HG03280 (cell line): ENCODE measurements at regions not wholly inside any gene's neighbourhood (a gene's known extent, or its start where the extent isn't known, plus 50 kb on each side); places are given as distances from the start of the nearest gene placed in this dataset.
"Not testable (repeated sequence)": the region's sequence is repeated elsewhere in the genome, so short reads cannot be mapped to it uniquely, and the experiment has no call there.

Source experiments
- ATAC-seq: cut with Tn5 transposase; IDR thresholded peaks from one replicate; pipeline ENCODE4 v1.9.1; 2021; ENCODE audit warnings: mild to moderate bottlenecking, moderate library complexity; ENCODE audit not compliant: unreplicated experiment

DNA sequence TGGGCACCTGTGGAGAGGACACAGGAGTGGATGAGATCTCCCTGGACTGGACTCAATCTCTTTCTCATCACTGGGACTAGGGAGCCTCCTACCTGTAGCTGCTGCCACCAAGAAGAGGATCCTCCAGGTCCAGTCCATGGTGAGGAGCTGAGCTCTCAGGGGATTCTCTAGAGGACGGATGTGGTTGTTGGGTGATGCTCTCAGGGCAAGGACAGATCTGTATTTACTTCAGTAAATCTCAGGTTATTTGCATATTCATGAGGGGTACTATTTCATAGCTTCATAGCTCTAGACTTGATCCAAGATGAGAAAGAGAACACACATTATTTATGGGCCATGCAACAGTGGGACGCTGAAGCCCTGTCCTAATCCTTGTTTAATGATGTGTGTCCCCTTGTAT lies 159.4 kb downstream of the POTEB start:
- ATAC-seq, result peak; percentile 74

DNA sequence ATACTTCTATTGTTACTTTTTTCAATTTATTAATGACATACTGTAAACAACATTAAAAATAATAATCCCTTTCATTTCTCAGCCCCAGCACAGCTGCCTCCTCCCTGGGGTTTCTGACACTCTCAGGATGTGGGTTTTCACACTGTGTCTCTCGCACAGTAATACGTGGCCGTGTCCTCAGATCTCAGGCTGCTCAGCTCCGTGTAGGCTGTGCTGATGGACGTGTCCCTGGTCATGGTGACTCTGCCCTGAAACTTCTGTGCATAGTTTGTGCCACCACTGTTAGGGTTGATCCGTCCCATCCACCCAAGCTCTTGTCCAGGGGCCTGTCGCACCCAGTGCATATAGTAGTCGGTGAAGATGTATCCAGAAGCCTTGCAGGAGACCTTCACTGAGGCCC lies 159.9 kb downstream of the POTEB start:
- peak; percentile 26 for ATAC-seq

DNA sequence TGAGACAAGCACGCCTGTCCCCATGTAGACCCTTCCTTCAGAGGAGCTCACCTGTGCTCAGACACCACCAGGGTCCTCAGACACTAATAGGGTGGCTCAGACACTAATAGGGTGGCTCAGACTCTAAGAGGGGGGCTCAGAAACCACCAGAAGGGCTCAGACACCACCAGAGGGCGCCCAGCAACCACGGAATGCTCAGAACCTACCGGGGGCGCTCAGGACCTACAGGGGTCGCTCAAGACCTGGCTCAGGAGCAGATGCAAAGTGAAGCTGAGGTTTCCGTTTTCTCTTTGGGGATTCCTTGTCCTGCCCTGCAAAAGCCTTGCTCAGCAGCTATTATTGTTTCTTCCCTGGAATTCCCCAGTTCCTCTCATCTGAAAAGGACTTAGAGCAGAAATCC lies 172.1 kb downstream of the POTEB start:
- peak; percentile 79 for ATAC-seq

DNA sequence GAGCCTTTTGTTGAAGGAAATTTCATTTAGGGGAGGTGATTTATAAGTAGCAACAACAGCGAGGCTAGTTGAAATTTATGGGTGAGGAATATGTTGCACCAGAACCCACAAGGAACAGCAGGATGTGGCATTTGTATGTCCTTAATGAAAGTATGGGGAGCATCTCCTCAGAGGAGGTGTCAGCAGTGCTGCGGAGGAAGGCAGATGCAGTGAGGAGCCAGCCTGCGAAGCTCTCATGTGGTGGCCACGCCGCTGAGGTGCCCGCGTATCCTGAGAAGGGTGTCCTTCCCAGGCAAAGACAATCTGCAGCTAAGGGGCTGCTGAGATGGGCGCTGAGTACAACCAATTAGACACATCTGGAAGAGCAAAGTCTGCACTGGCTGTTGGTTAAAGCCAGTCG lies 178.9 kb downstream of the POTEB start:
- not testable (repeated sequence) for ATAC-seq

DNA sequence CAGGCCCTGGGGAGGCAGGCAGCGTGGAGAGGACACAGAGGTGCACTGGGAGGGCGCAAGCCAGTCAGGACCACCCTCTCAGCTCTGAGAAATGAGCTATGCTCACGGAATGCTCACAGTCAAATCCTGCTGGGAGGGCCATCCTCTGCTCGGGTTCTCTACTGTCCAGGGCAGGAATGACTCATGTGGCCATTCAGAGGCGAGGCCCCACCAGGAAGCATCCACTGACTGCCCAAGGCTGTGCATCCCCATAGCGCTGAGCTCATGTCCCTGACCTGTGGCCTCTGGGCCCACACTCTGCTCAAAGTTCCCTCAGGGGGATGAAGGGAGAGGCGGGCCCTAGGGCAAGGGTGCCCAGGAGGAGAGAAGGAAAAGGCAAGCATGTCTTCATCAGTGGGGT lies 182.4 kb downstream of the POTEB start:
- ATAC-seq, result not testable (repeated sequence)

DNA sequence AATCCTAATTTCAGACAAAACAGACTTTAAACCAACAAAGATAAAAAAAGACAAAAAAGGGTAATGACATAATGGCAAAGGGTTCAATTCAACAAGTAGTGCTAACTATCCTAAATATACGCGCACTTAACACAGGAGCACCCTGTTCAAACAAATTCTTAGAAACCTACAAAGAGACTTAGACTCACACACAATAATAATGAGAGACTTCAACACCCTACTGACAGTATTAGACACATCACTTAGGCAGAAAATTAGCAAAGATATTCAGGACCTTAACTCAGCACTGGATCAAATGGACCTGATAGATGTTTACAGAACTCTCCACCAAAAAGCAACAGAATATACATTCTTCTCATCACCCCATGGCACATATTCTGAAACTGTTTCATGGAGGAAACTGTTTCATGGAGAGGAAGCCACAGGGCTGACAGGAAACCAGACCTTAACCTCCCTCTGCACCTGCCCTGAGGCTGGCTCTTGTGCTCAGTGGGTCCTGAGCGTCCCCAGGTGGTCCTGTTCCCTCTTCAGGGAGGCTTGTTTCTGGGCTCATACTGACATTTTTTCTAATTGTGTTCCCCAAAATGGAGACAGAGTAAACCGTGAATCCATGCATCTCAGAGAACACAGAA lies 184.9 kb downstream of the POTEB start:
- ATAC-seq, result not testable (repeated sequence)

DNA sequence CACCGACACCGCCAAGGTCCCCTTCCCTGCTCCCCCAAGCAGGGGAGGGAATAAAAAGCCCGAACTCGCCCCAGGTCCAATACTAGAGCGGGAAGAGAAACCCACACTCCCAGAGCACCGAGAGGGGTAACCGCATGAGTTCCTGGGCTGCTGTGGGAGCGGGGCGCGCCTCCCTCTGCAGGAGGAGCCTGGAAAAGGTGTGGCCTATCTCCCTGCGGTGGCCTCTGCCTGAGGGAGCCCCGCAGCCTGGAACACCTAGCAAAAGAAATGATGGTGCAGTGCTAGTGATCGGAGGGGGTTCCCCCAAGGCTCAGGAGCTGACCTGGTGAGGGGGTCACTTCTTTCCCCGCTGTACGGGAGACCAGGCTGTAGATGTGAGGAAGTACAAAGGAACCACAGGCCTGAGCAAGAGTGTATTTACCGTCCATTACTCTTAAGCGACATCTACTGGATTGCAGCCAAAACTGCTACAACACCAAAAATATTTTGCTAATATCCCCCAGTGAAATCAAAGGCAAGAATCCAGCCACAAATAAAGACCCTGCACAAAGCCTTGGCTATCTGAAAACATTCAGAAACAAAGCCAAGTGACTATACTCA lies 216.6 kb upstream of the POTEB3 start:
- ATAC-seq, result not testable (repeated sequence)

DNA sequence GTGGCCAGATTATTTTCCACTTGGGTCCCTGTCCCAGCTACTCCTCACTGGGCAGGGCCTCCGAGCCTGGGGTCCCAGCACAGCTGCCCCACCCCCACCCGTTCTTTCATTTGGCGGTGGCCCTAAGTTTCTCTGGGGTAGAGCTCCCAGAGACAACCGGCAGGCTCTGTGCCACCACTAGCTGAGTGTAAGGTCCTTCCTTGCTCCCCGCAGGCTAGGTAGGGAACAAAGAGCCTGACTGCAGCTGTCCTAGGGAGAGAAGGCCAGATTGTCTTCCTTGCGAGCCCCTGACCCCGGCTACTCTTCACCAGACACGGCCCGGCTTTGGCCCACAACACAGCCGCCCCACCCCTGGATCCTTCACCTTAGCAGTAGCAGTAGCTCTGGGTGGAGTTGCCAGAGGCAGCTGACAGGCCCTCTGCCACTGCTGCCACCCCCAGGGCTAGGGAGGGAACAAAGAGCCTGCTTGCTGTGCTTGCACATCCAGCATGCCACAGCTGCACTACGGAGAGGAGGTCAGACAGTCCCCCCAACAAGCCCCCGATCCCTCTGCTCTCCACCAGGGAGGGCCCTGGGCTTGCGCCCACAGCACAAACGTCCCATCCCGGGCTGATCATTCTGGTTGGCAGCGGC lies 215.9 kb upstream of the POTEB3 start:
- not testable (repeated sequence) for ATAC-seq

DNA sequence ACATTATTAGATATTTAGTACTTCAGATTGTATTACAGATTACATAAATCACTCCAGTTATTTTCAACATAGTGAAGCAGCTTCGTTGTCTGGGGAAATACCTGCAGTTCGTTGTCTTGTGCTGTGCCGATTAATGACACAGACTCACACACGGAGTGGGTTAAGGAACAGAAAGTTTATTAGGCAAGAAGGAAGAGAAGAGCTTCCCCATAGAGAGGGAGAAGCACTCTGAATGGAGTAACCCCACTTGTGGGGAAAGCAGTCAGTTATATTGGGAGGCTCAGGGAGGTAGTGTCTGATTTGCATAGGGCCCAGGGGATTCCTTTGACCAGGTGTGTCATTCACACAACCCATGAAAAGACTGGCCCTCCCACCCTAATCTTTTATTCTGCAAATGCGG lies 213.4 kb upstream of the POTEB3 start:
- ATAC-seq, result not testable (repeated sequence)

DNA sequence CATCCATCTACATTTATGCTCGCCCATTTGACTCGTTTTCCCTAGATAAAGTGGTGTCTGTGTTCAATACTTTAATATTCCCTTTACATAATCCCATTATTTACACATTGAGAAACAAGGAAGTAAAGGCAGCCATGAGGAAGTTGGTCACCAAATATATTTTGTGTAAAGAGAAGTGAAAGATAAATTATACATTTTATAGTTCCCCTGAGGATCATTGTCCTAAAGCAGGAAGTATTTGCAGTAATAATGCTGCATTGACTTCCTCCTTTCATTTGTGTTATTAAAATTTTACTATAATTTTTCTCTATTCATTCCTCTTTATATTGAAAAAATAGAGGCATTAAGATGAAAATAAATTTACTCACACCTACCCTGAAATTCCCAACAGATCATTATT lies 198.5 kb upstream of the POTEB3 start:
- not testable (repeated sequence) for ATAC-seq

DNA sequence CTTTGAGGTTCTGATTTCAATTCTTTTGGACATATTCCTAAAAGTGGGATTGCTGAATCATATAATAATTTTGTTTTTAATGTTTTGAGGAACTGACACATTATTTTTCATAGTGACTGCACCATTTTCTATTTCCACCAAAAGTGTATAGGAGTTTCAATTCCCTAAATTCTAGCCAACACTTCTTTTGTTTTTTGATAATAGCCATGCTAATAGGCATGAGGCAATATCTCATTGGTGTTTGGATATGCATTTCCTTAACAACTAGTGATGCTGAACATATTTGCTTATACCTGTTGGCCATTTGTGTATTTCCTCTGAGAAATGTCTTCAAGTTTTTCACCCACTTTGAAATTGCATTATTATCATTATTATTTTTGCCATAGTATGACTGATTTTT lies 186.4 kb upstream of the POTEB3 start:
- not testable (repeated sequence) for ATAC-seq

DNA sequence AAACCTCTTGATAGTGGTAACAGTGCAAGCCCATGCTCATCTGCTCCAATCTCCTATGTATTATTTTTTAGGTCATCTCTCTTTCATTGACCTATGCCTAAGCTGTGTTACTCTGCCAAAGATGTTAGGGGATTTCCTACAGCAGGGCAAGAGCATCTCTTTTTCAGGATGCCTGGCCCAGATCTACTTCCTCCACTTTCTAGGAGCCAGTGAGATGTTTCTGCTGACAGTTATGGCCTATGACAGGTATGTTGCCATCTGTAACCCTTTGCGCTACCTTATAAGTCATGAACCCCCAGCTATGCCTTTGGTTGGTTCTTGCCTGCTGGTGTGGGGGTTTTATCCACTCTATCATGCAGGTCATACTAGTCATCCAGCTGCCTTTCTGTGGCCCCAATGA lies 168.9 kb upstream of the POTEB3 start:
- not testable (repeated sequence) for ATAC-seq

DNA sequence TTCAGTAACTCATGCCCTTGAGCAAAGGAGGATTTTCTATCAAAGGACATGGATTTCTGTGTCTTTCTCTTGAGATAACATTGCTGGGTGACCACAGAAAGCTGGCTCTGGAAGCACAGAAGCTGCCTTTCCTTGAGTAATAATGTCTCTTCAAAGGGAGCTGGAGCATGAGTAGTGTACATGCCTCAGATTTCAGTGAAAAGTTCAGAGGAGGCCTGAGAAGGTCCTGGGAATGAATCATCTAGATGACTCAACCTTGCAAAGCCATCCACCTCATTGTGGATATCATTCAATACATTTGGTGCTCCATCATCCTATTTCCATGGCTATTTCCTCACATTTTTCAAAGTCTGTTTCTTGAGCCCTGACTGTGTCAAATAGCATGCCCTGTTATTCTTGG lies 125.1 kb upstream of the POTEB3 start:
- ATAC-seq, result not testable (repeated sequence)

DNA sequence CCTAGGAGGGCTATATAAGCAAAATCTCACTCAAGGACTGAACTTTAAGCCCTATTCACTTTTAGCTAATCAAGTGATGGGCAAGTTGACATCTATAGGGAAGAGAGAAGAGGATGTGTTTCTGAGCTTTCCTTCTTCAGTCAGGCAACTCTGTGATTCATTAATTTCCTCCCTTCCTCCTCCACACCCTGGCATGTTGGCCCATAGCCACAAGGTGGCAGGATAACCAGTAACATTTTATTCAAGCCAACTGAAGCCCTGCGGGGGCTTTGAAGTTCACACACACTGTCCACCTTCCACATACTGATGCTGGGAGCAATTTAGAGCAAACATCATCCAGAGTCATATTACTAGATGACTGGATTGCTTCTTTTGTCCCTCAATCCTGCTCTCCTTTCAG lies 111.5 kb upstream of the POTEB3 start:
- peak; percentile 66 for ATAC-seq

DNA sequence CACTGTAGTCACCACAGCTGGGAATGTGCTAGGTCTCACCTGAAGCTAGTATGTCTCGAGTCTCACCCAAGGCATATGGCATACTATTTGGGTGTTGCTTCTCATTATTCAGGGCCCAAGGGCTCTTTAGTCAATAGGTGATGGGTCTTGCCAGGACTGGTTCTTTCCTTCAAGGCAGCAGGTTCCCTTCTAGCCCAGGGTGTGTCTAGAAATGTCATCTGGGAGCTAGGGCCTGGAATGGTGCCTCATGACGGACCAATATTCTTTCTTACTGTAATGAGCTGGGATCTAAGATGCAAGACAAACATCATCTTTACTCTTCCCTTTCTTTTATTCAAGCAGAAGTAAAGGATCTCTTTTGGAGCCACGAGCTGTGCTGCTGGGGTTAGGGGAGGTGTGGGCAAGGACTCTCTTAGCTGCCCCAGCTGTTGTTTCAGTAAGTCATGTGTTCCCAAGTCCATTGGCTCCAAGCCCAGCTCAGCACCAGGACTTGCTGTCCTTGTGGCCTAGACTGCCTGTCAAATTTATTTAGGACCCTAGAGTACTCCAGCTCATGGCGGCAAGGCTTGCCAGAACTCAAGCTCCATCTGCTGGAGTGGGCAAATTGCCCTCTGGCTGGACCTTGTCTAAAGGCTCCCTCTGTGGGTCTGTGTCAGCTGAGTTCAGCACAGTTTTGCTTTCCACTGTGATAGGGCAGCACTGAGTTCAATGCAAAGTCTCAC lies 106.0 kb upstream of the POTEB3 start:
- ATAC-seq, result not testable (repeated sequence)

DNA sequence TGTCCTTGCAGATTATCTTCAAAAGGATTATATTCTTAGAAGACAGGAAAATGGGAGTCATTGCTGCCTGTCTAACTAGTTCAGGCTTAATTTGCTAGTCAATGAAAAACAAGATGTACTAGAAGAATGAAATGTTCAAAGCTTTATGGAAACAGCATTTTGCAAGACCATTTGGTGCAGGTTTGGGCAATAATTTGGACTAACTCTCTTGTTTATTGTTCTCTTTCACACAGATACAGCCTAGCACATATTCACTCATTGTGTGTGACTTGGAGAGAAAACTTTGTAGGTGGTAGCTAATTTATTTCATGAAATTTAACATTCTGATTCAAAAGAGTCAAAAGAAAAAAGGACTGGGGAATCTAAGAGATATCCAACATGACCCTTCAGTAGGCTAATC lies 92.5 kb upstream of the POTEB3 start:
- not testable (repeated sequence) for ATAC-seq

DNA sequence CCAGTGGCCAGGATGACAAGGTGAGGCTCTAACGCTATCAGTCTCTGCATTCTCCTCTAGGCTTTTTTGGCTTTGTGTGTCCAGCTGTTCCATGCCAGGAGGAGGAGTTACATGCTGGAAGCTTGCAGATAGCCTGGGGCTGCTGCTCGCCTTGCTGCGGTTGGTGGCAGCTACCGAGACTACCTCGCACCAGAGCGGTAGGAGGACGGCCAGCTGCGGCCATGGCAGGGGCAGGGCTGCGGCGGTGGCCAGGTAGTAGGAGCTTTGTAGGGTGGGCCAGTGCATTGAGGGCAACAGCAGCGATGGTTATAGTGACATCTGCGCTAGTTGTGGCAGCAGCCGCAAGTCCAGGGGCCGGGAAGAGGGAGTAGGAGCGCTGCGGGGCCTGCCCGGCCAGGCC lies 75.9 kb upstream of the POTEB3 start:
- ATAC-seq, result not testable (repeated sequence)

DNA sequence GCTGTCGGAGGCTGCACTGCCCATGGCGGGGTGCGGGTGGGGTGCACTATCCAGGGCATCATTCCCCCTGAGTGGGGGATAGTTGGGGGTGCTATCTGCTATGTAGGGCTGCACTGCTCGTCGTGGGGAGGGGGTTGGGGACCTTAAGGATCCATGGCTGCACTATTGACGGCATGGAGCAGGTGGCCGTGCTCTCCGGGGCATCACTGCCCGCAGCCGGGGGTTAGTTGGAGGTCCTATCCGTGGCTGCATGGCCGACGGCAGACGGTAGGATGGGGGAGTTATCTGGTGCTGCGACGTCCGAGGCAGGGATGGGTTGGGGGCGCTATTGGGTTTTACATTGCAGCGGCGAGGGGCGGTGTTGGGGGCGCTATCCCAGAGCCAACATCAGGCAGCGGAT lies 75.0 kb upstream of the POTEB3 start:
- not testable (repeated sequence) for ATAC-seq

DNA sequence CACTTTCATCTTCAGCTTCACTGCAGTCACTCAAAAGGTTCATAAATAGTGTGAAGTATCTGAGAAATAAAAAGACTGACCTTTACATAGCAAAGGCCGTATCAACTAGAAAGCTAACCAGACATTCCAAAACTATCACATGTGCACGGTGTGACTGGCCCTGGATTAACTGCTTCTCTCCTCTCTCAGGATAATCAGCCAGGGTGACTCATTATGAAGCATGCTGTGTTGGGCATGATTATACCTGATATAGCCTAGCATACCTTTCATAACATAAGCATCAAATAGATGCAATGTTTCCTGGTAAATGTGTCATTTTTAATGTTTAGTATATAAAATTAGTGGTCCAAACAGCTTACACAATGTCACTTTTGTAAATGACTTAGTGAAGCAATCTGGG lies 62.7 kb upstream of the POTEB3 start:
- ATAC-seq, result not testable (repeated sequence)
